HCT116 (cell line): ENCODE measurements at regions not wholly inside any gene's neighbourhood (a gene's known extent, or its start where the extent isn't known, plus 50 kb on each side); places are given as distances from the start of the nearest gene placed in this dataset.

Experiments
- ATAC-seq: fragments of 200-7000 bp; cut with Tn5 transposase; 2 replicates; pipeline ENCODE4 v1.9.1; 2020; ENCODE audit warnings: mild to moderate bottlenecking, moderate library complexity
- BruUV-seq: library from RNA; stranded (reverse); fragments of 400-500 nt; replicated peaks from 2 replicates; lab custom pipeline; 2021; lab: Mats Ljungman, UMichigan
- CTCF ChIA-PET: fragments of 300-600 bp; sonication (Branson Sonifier 250); formaldehyde crosslinking; loops from one replicate; lab custom pipeline; 2021; ENCODE audit warnings: antibody characterized with exemption; lab: Charles Lee
- POLR2A ChIA-PET: fragments of 300-600, 350-600 bp; sonication (Branson Sonifier 250); formaldehyde crosslinking; loops from one replicate; lab custom pipeline; 2021; ENCODE audit warnings: antibody characterized with exemption; lab: Charles Lee
- RAD21 ChIA-PET, 2 experiments: fragments of 300-600 bp; sonication (Branson Sonifier 250); formaldehyde crosslinking; loops; one replicate each; lab custom pipeline; 2023; ENCODE audit warnings: low total read pairs in 2 of 2; ENCODE audit not compliant: uncharacterized antibody in 2 of 2, unreplicated experiment in 2 of 2, low non-redundant PET in 1 of 2; lab: Charles Lee
- DNase-seq: peaks from one replicate; pipeline ENCODE4 v3.0.0-alpha.2; 2010; ENCODE audit warnings: low read depth, low spot score
- H2AFZ ChIP-seq: fragments of 200-600 bp; shearing (Covaris generic), sonication (generic); 2 replicates; pipeline ENCODE4 v1.6.1; 2017; ENCODE audit warnings: low read depth, mixed run types, mixed read lengths, antibody characterized with exemption, low read length; ENCODE audit not compliant: poor library complexity, severe bottlenecking
- H3K27ac ChIP-seq: 2 replicates; pipeline ENCODE4 v1.5.1; 2012; ENCODE audit warnings: low read depth, low read length
- H3K27me3 ChIP-seq: fragments of 200-600 bp; sonication (generic); 2 replicates; pipeline ENCODE4 v1.6.1; 2016; ENCODE audit warnings: mixed run types, low read length, mixed read lengths; ENCODE audit not compliant: insufficient read depth
- H3K36me3 ChIP-seq, 2 experiments: fragments of 200-500 bp in 1 of 2; fragments of 200-600 bp in 1 of 2; sonication (Bioruptor generic) in 1 of 2; sonication (generic) in 1 of 2; 2 replicates each; pipeline versions ENCODE4 v1.5.1 to v1.6.1; 2014 to 2016; ENCODE audit warnings: low read length in 2 of 2, inconsistent platforms in 1 of 2, mixed read lengths in 1 of 2, mixed run types in 1 of 2; ENCODE audit not compliant: insufficient read depth in 2 of 2, control insufficient read depth in 1 of 2
- H3K4me1 ChIP-seq, 2 experiments: fragments of 200-600 bp in 1 of 2; sonication (generic) in 1 of 2; 2 replicates each; pipeline versions ENCODE4 v1.5.1 to v1.6.1; 2012 to 2017; ENCODE audit warnings: low read length in 2 of 2, inconsistent platforms in 1 of 2, mild to moderate bottlenecking in 1 of 2, mixed read lengths in 1 of 2, mixed run types in 1 of 2, moderate library complexity in 1 of 2; ENCODE audit not compliant: insufficient read depth in 2 of 2, control insufficient read depth in 1 of 2
- H3K4me2 ChIP-seq: fragments of 200-600 bp; sonication (generic); 2 replicates; pipeline ENCODE4 v1.6.1; 2017; ENCODE audit warnings: mixed run types, low read length, mixed read lengths
- H3K4me3 ChIP-seq, 2 experiments: fragments of 200-600 bp in 1 of 2; sonication (generic) in 1 of 2; replicated peaks in 1 of 2; 2 replicates each; pipeline ENCODE4 v1.5.1; 2011 to 2016; ENCODE audit warnings: low read length in 2 of 2, control low read depth in 1 of 2, low read depth in 1 of 2, mild to moderate bottlenecking in 1 of 2, mixed read lengths in 1 of 2, mixed run types in 1 of 2
- H3K79me2 ChIP-seq: fragments of 200-600 bp; sonication (generic); 2 replicates; pipeline ENCODE4 v1.6.1; 2017; ENCODE audit warnings: mild to moderate bottlenecking, mixed run types, low read length, moderate library complexity, mixed read lengths; ENCODE audit not compliant: insufficient read depth
- H3K9ac ChIP-seq: fragments of 200-600 bp; sonication (generic); 2 replicates; pipeline ENCODE4 v1.6.1; 2016; ENCODE audit warnings: low read length, mixed read lengths
- H3K9me2 ChIP-seq: fragments of 200-600 bp; sonication (generic), shearing (Covaris generic); 2 replicates; pipeline ENCODE4 v1.6.1; 2017; ENCODE audit warnings: mixed run types, mild to moderate bottlenecking, moderate library complexity; ENCODE audit not compliant: insufficient read depth
- H3K9me3 ChIP-seq, 2 experiments: fragments of 200-500 bp in 1 of 2; fragments of 200-600 bp in 1 of 2; sonication (Bioruptor generic) in 1 of 2; sonication (generic) in 1 of 2; 2 replicates each; pipeline ENCODE4 v1.6.1; 2014 to 2017; ENCODE audit warnings: low read length in 2 of 2, mixed read lengths in 2 of 2, inconsistent platforms in 1 of 2, low read depth in 1 of 2, mild to moderate bottlenecking in 1 of 2, mixed run types in 1 of 2, moderate library complexity in 1 of 2; ENCODE audit not compliant: control insufficient read depth in 1 of 2, insufficient read depth in 1 of 2
- H4K20me1 ChIP-seq: fragments of 200-600 bp; sonication (generic), shearing (Covaris generic); 2 replicates; pipeline ENCODE4 v1.6.1; 2017; ENCODE audit warnings: mixed run types, mild to moderate bottlenecking, moderate library complexity; ENCODE audit not compliant: insufficient read depth
- CBX3 ChIP-seq: IDR thresholded peaks from 2 replicates; pipeline ENCODE4 v1.6.1; 2012; ENCODE audit warnings: low read depth
- EGR1 ChIP-seq: IDR thresholded peaks from 2 replicates; pipeline ENCODE4 v1.6.1; 2012; ENCODE audit warnings: low read depth
- POLR2A ChIP-seq: IDR thresholded peaks from 2 replicates; pipeline ENCODE4 v1.7.0; 2011; ENCODE audit warnings: borderline replicate concordance; ENCODE audit not compliant: insufficient read depth, insufficient read length; ENCODE audit errors: extremely low read depth
- RAD21 ChIP-seq: IDR thresholded peaks from 2 replicates; pipeline ENCODE4 v1.6.1; 2012; ENCODE audit warnings: low read depth, mild to moderate bottlenecking
- SP1 ChIP-seq: IDR thresholded peaks from 2 replicates; pipeline ENCODE4 v1.6.1; 2012; ENCODE audit warnings: low read depth
- YY1 ChIP-seq: IDR thresholded peaks from 2 replicates; pipeline ENCODE4 v1.6.1; 2011; ENCODE audit warnings: low read length, low read depth, moderate library complexity, mild to moderate bottlenecking; ENCODE audit not compliant: insufficient replicate concordance; ENCODE audit errors: extremely low read depth
- ZBTB33 ChIP-seq: IDR thresholded peaks from 2 replicates; pipeline ENCODE4 v1.6.1; 2011; ENCODE audit warnings: mild to moderate bottlenecking, low read length, moderate library complexity; ENCODE audit not compliant: insufficient replicate concordance; ENCODE audit errors: extremely low read depth
- intact Hi-C: fragments of 100-400 bp; cut with micrococcal nuclease; formaldehyde crosslinking; loops from 2 replicates; pipeline ENCODE4 v1.10.0; 2022

- TF ChIP-seq ZBTB33 (no peak), SP1 (peak; percentile 20; the same call in 1 of the 2 replicates), EGR1 (peak; percentile 49), YY1 (no peak), CBX3 (no peak)
These were observed 274.3 kb downstream of the CD109 start (continued) for GRCh38 chr6:73969971-73970970.

- ATAC-seq (no peak), DNase-seq (no peak)
- ChIA-PET RAD21 (no interaction called here), CTCF (interaction anchor here (0.8 to 2.4 kb wide), 2 partner anchors 1240 to 1241 kb away, joined by 3 to 11 read pairs; no protein-coding TSS in a partner anchor), POLR2A (no interaction called here)
- H3K36me3 ChIP-seq, result no peaks in the 10 kb centered on the region
- no peak overlapping the region for H3K4me2 ChIP-seq
- H3K9ac ChIP-seq, result no peak overlapping the region
- H3K27me3 ChIP-seq, result no peaks in the 10 kb centered on the region
- no peak overlapping the region for H3K27ac ChIP-seq
- H3K4me1 ChIP-seq, result peaks cover 0 to 5% of the 10 kb centered on the region in 2 experiments; a peak in 2 of 4 replicates
- no peaks in the 10 kb centered on the region for H3K79me2 ChIP-seq
- no peak overlapping the region for H3K4me3 ChIP-seq
- TF ChIP-seq EGR1 (no peak), RAD21 (no peak), CBX3 (no peak), POLR2A (no peak)
- TF ChIP-seq, all 23 proteins: peak for 0
- Histone ChIP-seq H3K9me3 (no peaks in the 10 kb centered on the region), H2AFZ (no peak overlapping the region), H3K9me2 (no peaks in the 10 kb centered on the region), H4K20me1 (no peaks in the 10 kb centered on the region)
- no TSS peak for BruUV-seq
- intact Hi-C loops, result no loop called here
These were observed 272.3 kb downstream of the CD109 start for GRCh38 chr6:73968221-73968757.
